Tibial nerve (tissue), 4 donors: ENCODE measurements at regions not wholly inside any gene's neighbourhood (a gene's known extent, or its start where the extent isn't known, plus 50 kb on each side); places are given as distances from the start of the nearest gene placed in this dataset. TPM values are rescaled to one million over a fixed set of nuclear protein-coding genes. Genes with fewer than 3 reads are reported as not detected.

ENCODE experiments used
- DNase-seq, 2 donors: peaks; one replicate each; pipeline ENCODE4 v3.0.0-alpha.2; 2019; ENCODE audit warnings: low spot score in 2 of 2
- H3K27ac ChIP-seq, 4 donors: fragments of 200-600 bp; sonication (generic) in 3 of 4; one replicate each; pipeline ENCODE4 v1.5.1; 2017 to 2019; ENCODE audit warnings: mild to moderate bottlenecking in 1 of 4
- H3K27me3 ChIP-seq, 2 donors: fragments of 200-600 bp; sonication (generic) in 1 of 2; one replicate each; pipeline versions ENCODE4 v1.5.1 to v1.6.0; 2017 to 2019
- H3K36me3 ChIP-seq, 3 donors: fragments of 200-600 bp; sonication (generic); one replicate each; pipeline ENCODE4 v1.5.1; 2018 to 2019
- H3K4me1 ChIP-seq, 4 donors: fragments of 200-600 bp; sonication (generic) in 3 of 4; one replicate each; pipeline ENCODE4 v1.5.1; 2017 to 2019
- H3K4me3 ChIP-seq, 4 donors: fragments of 200-600 bp; sonication (generic) in 3 of 4; one replicate each; pipeline ENCODE4 v1.5.1; 2017 to 2019; ENCODE audit warnings: mild to moderate bottlenecking in 1 of 4, moderate library complexity in 1 of 4
- H3K9me3 ChIP-seq, 4 donors: fragments of 200-600 bp; sonication (generic) in 3 of 4; one replicate each; pipeline ENCODE4 v1.5.1; 2017 to 2019
- EP300 ChIP-seq, 2 donors: sonication (generic); formaldehyde crosslinking; IDR thresholded peaks; one replicate each; pipeline ENCODE4 v1.6.1; 2017; ENCODE audit warnings: antibody characterized with exemption in 2 of 2, mild to moderate bottlenecking in 1 of 2
- POLR2A ChIP-seq, 2 donors: fragments of 450-650 bp; IDR thresholded peaks; one replicate each; pipeline ENCODE4 v1.6.1; 2017; ENCODE audit warnings: antibody characterized with exemption in 2 of 2, mild to moderate bottlenecking in 2 of 2, moderate library complexity in 2 of 2
- WGBS, 2 donors: methylation state at CpG; one replicate each; pipeline ENCODE4 v1.1.5; 2018; 5-methylcytosine and 5-hydroxymethylcytosine counted together
- small RNA-seq: library from RNA; depleted of rRNA; stranded (forward); fragments of <200 nt; gene quantifications from one replicate; pipeline ENCODE3, GENCODE V24; 2016
- TF ChIP-seq, protein P1 (sequence below), 5 experiments: fragments of 200-600 bp in 3 of 5; fragments of 450-650 bp in 2 of 5; sonication (generic) in 3 of 5; IDR thresholded peaks; one replicate each; pipeline ENCODE4 v1.5.1; 2016 to 2019; ENCODE audit warnings: antibody characterized with exemption in 5 of 5, mild to moderate bottlenecking in 3 of 5, moderate library complexity in 2 of 5

GRCh38 chr2:41993435-41993925 lies 54.3 kb upstream of the PKDCC start:
- 97% methylated on average over 5 of the region's 5 CpGs for WGBS, 2 donors
- no peak overlapping the region for H3K27ac ChIP-seq
- H3K36me3 ChIP-seq: no peaks in the 10 kb centered on the region
- no peak overlapping the region for H3K4me3 ChIP-seq
- TF ChIP-seq, protein P1, sequence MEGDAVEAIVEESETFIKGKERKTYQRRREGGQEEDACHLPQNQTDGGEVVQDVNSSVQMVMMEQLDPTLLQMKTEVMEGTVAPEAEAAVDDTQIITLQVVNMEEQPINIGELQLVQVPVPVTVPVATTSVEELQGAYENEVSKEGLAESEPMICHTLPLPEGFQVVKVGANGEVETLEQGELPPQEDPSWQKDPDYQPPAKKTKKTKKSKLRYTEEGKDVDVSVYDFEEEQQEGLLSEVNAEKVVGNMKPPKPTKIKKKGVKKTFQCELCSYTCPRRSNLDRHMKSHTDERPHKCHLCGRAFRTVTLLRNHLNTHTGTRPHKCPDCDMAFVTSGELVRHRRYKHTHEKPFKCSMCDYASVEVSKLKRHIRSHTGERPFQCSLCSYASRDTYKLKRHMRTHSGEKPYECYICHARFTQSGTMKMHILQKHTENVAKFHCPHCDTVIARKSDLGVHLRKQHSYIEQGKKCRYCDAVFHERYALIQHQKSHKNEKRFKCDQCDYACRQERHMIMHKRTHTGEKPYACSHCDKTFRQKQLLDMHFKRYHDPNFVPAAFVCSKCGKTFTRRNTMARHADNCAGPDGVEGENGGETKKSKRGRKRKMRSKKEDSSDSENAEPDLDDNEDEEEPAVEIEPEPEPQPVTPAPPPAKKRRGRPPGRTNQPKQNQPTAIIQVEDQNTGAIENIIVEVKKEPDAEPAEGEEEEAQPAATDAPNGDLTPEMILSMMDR (IDR thresholded peaks at IDR 0.05): no peak
- TF ChIP-seq POLR2A (IDR thresholded peaks at IDR 0.05) (no peak), EP300 (IDR thresholded peaks at IDR 0.05) (no peak)
- peaks cover 0 to 30% (median 7%) of the 10 kb centered on the region in 4 donors for H3K4me1 ChIP-seq
- H3K27me3 ChIP-seq: no peaks in the 10 kb centered on the region
- no peaks in the 10 kb centered on the region for H3K9me3 ChIP-seq
- DNase-seq: no peak

DNA sequence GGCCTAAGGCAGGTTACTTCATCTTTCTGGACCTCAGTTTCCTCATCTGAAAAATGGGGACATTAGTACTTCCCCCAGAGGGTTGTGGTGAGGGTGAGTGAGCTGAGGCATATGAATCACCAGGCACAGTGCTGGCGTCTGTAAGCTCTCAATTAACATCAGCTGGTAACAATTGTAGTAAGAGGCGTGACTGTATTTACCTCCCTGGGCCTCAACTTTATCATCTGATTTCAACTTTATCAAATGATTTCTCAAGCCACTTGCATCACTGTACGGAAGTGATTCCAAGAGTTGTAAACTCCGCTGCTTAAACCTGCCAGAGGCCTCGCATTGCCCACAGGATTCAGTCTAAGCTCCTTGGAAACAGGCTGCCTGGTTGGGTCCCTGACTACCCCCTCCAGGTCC lies 53.6 kb upstream of the PKDCC start:
- 82 to 88% methylated on average over 5 of the region's 5 CpGs for WGBS, 2 donors
- Histone ChIP-seq H3K4me3 (no peak overlapping the region), H3K4me1 (peaks cover 0 to 33% (median 7%) of the 10 kb centered on the region in 4 donors), H3K27me3 (no peaks in the 10 kb centered on the region), H3K9me3 (no peaks in the 10 kb centered on the region), H3K27ac (no peak overlapping the region), H3K36me3 (no peaks in the 10 kb centered on the region)
- TF ChIP-seq EP300 (IDR thresholded peaks at IDR 0.05) (peak in 1 of 2 donors; percentile 53), POLR2A (IDR thresholded peaks at IDR 0.05) (no peak)
- TF ChIP-seq, protein P1 (IDR thresholded peaks at IDR 0.05): no peak
- DNase-seq: peak in 1 of 2 donors; percentile 19

- 95 to 96% methylated on average over 8 of the region's 8 CpGs for WGBS, 2 donors
- Histone ChIP-seq H3K27me3 (no peaks in the 10 kb centered on the region), H3K4me3 (no peak overlapping the region), H3K27ac (no peak overlapping the region), H3K9me3 (no peaks in the 10 kb centered on the region), H3K4me1 (peaks cover 0 to 30% (median 7%) of the 10 kb centered on the region in 4 donors), H3K36me3 (no peaks in the 10 kb centered on the region)
- TF ChIP-seq EP300 (IDR thresholded peaks at IDR 0.05) (no peak), POLR2A (IDR thresholded peaks at IDR 0.05) (no peak)
- TF ChIP-seq, protein P1 (IDR thresholded peaks at IDR 0.05): no peak
- DNase-seq: no peak
These were observed 53.2 kb upstream of the PKDCC start for GRCh38 chr2:41994661-41995060.

DNA sequence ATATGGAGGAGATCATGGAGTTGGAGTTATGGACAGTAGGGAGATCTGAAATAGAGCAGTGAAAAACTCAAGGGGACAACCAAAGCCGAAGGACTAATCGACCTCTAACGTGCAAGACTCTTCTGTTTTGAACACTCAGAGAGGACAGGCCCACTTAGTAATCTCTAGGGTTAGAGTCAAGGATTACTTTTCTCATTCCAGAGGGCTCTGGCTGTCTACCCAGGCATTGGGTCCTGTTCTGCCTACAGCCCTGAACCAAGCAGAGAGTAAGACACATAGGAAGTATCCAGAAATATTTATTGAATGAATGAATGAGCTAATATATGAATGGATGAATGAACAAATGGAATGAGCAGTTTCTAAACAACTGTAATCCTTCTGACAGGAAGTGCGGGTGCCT lies 50.3 kb upstream of the PKDCC start:
- Histone ChIP-seq H3K4me3 (no peak overlapping the region), H3K27ac (no peak overlapping the region), H3K27me3 (no peaks in the 10 kb centered on the region), H3K9me3 (no peaks in the 10 kb centered on the region), H3K36me3 (no peaks in the 10 kb centered on the region), H3K4me1 (peaks cover 0 to 13% (median 0%) of the 10 kb centered on the region in 4 donors)
- TF ChIP-seq, protein P1 (IDR thresholded peaks at IDR 0.05): no peak
- TF ChIP-seq POLR2A (IDR thresholded peaks at IDR 0.05) (no peak), EP300 (IDR thresholded peaks at IDR 0.05) (no peak)
- DNase-seq: no peak
- WGBS, 2 donors: 87 to 95% methylated on average over 4 of the region's 4 CpGs

Small RNAs in the stretch of these regions (small RNA-seq; reads per million reads assigned to genes)
- gene RF00019 (not detected), gene RNU4-63P (not detected)
